GM12878 (cell line): ENCODE measurements at regions not wholly inside any gene's neighbourhood (a gene's known extent, or its start where the extent isn't known, plus 50 kb on each side); places are given as distances from the start of the nearest gene placed in this dataset.

Experiments used
- NFYB ChIP-seq: IDR thresholded peaks from 2 replicates; pipeline ENCODE4 v1.6.1; 2011; ENCODE audit warnings: low read depth, mild to moderate bottlenecking, low read length, improper control_type of control experiment, moderate library complexity; ENCODE audit not compliant: insufficient read depth
- RFX5 ChIP-seq: IDR thresholded peaks from 2 replicates; pipeline ENCODE4 v1.6.1; 2011; ENCODE audit warnings: low read depth, low read length, improper control_type of control experiment
- SRF ChIP-seq, 2 experiments: IDR thresholded peaks; 2 replicates each; pipeline ENCODE4 v1.6.1; 2011; ENCODE audit warnings: low read depth in 2 of 2, low read length in 2 of 2, mild to moderate bottlenecking in 1 of 2, moderate library complexity in 1 of 2

DNA sequence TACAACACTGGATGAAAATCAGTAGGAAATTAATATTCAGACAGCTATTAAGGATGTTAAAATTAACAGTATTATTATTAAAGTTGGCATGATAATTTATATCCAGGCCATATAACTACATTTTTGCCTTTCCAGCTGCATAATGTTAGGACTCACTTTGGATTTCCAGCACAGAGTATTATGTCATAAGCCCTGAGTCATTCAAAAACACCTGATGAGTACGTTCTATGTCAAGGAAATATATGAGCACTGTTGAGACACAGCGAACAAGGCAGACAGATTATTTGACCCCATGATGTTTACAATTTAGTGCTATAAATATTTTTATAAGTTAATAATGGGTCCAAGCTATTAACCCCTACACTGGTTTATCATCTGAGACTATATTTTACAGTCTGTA lies 59.8 kb upstream of the RIT2 start:
- no peak for TF ChIP-seq RFX5
- TF ChIP-seq SRF (IDR thresholded peaks at IDR 0.05; ENCODE audit: low read depth in 2 of 2, low read length in 2 of 2) = no peak
- no peak for TF ChIP-seq NFYB
